Mesothelial cell of epicardium (in vitro differentiated cells): ENCODE measurements at regions not wholly inside any gene's neighbourhood (a gene's known extent, or its start where the extent isn't known, plus 50 kb on each side); places are given as distances from the start of the nearest gene placed in this dataset.

ENCODE experiments used
- DNase-seq, 2 experiments: peaks; one replicate each; pipeline ENCODE4 v3.0.0; 2021; ENCODE audit warnings: low spot score in 2 of 2; ENCODE audit not compliant: unreplicated experiment in 2 of 2
- H3K27ac Mint-ChIP-seq: 2 replicates; pipeline ENCODE4 v1.8.0; 2021; ENCODE audit warnings: mixed read lengths
- H3K27me3 Mint-ChIP-seq: 2 replicates; pipeline ENCODE4 v1.8.0; 2021; ENCODE audit warnings: low read depth, mixed read lengths
- H3K36me3 Mint-ChIP-seq: 2 replicates; pipeline ENCODE4 v1.8.0; 2021; ENCODE audit warnings: mixed read lengths
- H3K4me1 Mint-ChIP-seq: 2 replicates; pipeline ENCODE4 v1.8.0; 2021; ENCODE audit warnings: mixed read lengths
- H3K4me3 Mint-ChIP-seq: 2 replicates; pipeline ENCODE4 v1.8.0; 2021; ENCODE audit warnings: mild to moderate bottlenecking, moderate library complexity, mixed read lengths
- H3K9me3 Mint-ChIP-seq: 2 replicates; pipeline ENCODE4 v1.8.0; 2021; ENCODE audit warnings: mixed read lengths
- TF ChIP-seq, protein P1 (sequence below): fragments of 200-600 bp; sonication (generic); IDR thresholded peaks from one replicate; pipeline ENCODE4 v1.5.0; 2021; ENCODE audit warnings: antibody characterized with exemption; ENCODE audit not compliant: unreplicated experiment

DNA sequence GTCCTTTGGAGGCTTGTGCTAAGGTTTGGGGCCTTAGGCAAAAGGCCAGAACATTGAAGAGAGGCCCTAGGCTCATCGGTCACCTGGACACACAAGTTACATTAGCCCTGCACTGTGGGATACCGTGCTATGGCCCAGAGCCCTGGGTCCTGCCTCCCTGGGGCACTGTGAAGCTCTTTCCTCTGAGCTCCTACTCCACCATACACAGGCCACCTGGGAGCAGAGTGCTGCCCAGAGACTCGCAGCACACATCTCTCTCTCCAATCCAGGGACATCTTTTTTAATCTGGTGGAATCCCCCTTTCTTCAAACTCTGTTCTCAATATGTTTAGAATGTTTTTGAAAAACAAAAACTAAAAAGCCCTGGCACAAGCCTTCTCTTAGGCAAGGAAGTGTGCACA lies 314.2 kb upstream of the RGS6 start:
- Mint-ChIP-seq H3K27ac (no peak overlapping the region), H3K36me3 (peaks cover 9% of the 10 kb centered on the region), H3K27me3 (peaks cover 15% of the 10 kb centered on the region), H3K4me3 (no peak overlapping the region), H3K4me1 (peaks cover 8% of the 10 kb centered on the region), H3K9me3 (peaks cover 4% of the 10 kb centered on the region)
- DNase-seq: no peak
- TF ChIP-seq, protein P1, sequence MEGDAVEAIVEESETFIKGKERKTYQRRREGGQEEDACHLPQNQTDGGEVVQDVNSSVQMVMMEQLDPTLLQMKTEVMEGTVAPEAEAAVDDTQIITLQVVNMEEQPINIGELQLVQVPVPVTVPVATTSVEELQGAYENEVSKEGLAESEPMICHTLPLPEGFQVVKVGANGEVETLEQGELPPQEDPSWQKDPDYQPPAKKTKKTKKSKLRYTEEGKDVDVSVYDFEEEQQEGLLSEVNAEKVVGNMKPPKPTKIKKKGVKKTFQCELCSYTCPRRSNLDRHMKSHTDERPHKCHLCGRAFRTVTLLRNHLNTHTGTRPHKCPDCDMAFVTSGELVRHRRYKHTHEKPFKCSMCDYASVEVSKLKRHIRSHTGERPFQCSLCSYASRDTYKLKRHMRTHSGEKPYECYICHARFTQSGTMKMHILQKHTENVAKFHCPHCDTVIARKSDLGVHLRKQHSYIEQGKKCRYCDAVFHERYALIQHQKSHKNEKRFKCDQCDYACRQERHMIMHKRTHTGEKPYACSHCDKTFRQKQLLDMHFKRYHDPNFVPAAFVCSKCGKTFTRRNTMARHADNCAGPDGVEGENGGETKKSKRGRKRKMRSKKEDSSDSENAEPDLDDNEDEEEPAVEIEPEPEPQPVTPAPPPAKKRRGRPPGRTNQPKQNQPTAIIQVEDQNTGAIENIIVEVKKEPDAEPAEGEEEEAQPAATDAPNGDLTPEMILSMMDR: no peak

DNA sequence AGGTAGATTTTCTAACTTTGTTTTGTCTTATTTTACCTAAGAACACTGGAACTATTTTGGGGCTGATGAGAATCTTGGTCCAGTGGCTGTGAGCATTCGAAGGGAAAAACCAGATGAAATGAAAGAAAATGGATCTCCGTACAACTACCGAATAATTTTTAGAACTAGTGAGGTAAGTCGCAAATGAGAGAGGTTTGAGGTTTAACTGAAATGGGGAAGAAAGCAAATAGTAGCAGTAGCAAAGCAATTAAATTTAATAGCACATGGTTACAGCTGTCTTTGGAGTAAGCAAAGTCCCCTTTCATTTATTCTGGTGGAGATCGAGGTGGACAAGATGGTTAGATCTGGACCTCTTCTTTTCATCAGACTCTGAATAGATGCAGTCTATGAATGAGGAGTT lies 313.5 kb upstream of the RGS6 start:
- Mint-ChIP-seq H3K27me3 (peaks cover 16% of the 10 kb centered on the region), H3K36me3 (peaks cover 9% of the 10 kb centered on the region), H3K4me1 (peaks cover 8% of the 10 kb centered on the region), H3K9me3 (peaks cover 4% of the 10 kb centered on the region), H3K27ac (no peak overlapping the region), H3K4me3 (no peak overlapping the region)
- TF ChIP-seq, protein P1: no peak
- no peak for DNase-seq

DNA sequence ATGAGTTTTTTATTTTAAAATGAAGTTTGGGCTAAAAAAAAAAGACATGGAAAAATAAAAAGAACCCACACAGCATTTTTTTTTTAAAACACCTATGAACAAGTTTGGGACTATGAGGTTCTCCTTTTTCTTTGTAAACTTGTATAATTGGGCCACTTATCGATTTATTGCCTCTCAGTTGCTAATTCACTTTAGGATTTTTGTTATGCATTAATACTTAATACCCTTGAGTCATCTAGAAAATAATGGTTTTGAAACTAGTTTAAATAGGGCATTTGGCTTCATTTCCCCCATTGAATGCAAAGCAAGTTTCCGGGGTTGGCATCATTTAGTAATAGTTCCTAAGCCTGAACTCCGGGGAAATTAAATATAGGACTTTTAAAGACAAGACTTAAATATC lies 312.8 kb upstream of the RGS6 start:
- Mint-ChIP-seq H3K4me3 (no peak overlapping the region), H3K36me3 (peaks cover 9% of the 10 kb centered on the region), H3K27me3 (peaks cover 16% of the 10 kb centered on the region), H3K9me3 (peaks cover 4% of the 10 kb centered on the region), H3K4me1 (peaks cover 8% of the 10 kb centered on the region), H3K27ac (no peak overlapping the region)
- TF ChIP-seq, protein P1: no peak
- DNase-seq: no peak

DNA sequence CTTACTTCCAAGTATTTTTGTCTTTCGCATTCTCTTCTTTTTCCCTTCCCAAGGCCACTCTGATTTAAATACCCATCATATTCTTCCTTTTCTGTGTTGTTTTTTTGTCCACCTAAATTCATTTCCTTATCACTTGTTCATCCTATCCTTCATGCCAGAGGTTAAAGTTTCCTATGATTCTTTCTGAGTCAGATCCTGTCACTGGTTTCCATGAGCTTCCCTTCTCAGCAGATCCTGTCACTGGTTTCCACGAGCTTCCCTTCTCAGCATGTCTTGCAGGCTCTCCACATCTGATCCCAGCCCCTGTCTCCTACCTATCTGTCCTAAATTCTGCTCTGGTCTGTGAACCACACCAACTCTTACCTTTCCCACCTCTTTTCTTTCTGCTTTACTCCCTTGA lies 311.8 kb upstream of the RGS6 start:
- TF ChIP-seq, protein P1: no peak
- no peak overlapping the region for H3K4me3 Mint-ChIP-seq
- peaks cover 9% of the 10 kb centered on the region for H3K4me1 Mint-ChIP-seq
- H3K27ac Mint-ChIP-seq: no peak overlapping the region
- H3K27me3 Mint-ChIP-seq: peaks cover 16% of the 10 kb centered on the region
- peaks cover 10% of the 10 kb centered on the region for H3K36me3 Mint-ChIP-seq
- DNase-seq: no peak
- H3K9me3 Mint-ChIP-seq: peaks cover 4% of the 10 kb centered on the region

DNA sequence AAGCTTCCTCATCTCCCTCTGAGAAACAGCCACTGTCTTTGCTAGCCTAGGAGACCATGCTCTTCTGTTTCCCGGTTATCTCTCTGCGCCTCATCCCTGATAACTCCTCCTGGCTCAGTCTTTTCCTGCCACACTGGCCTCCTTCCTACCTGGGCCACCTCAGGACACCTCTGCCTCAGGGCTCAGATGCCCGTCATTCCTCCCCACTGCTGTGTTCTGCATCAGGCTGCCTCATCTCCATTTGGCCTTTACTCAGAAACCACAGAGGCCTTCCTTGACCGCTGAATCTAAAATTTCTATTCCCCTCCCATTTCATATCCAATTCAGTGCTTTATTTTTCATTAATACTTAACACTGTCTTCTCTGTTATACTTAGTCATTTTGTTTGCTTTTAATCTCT lies 311.0 kb upstream of the RGS6 start:
- no peak overlapping the region for H3K27ac Mint-ChIP-seq
- no peak for DNase-seq

More for the DNA sequence above, 311.0 kb upstream of the RGS6 start:
- Mint-ChIP-seq H3K4me3 (no peak overlapping the region), H3K27me3 (peaks cover 13% of the 10 kb centered on the region), H3K9me3 (peaks cover under 1% of the 10 kb centered on the region), H3K4me1 (peaks cover 12% of the 10 kb centered on the region), H3K36me3 (peaks cover 10% of the 10 kb centered on the region)
- TF ChIP-seq, protein P1: no peak
